Adipocyte (in vitro differentiated cells): ENCODE measurements at regions not wholly inside any gene's neighbourhood (a gene's known extent, or its start where the extent isn't known, plus 50 kb on each side); places are given as distances from the start of the nearest gene placed in this dataset.

ENCODE experiments used
- DNase-seq: peaks from one replicate; pipeline ENCODE4 v3.0.0-alpha.2; 2015; ENCODE audit warnings: low read depth
- H3K27me3 ChIP-seq: replicated peaks from 2 replicates; pipeline ENCODE4 v1.7.0; 2013; ENCODE audit warnings: mild to moderate bottlenecking, low read length, moderate library complexity; ENCODE audit not compliant: control insufficient read depth, insufficient read depth
- H3K36me3 ChIP-seq: 2 replicates; pipeline ENCODE4 v1.7.0; 2013; ENCODE audit warnings: low read length, mild to moderate bottlenecking, moderate library complexity; ENCODE audit not compliant: control insufficient read depth, insufficient read depth, severe bottlenecking
- H3K4me1 ChIP-seq: 2 replicates; pipeline ENCODE4 v1.7.0; 2013; ENCODE audit warnings: mild to moderate bottlenecking, low read length, moderate library complexity; ENCODE audit not compliant: control insufficient read depth, insufficient read depth
- H3K4me3 ChIP-seq: 2 replicates; pipeline ENCODE4 v1.7.0; 2013; ENCODE audit warnings: mild to moderate bottlenecking, low read length, moderate library complexity
- H3K9ac ChIP-seq: 2 replicates; pipeline ENCODE4 v1.7.0; 2013; ENCODE audit warnings: mild to moderate bottlenecking, low read length, moderate library complexity
- H3K9me3 ChIP-seq: 2 replicates; pipeline ENCODE4 v1.7.0; 2013; ENCODE audit warnings: mild to moderate bottlenecking, low read length, moderate library complexity; ENCODE audit not compliant: control insufficient read depth

DNA sequence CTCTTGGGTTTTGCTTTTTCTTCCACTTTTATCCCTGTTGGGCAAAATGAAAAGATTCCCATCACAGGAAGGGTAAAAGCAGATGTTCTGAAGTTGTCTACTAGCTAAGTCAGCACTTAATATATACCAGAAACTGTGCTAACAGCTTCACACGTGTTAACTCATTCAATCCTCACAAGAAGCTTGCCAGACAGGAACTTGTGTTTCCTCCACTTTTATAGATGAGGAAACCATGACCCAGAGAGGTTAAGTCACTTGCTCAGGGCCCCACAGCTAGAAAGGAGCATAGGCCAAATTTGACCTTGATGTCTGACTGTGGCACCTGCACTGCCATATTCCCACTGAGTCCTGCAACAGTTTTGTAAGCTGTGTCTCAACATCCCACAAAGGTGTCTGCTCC is 76.8 kb upstream of the EPC2 start:
- no peak for DNase-seq
- Histone ChIP-seq H3K4me3 (no peak overlapping the region), H3K9me3 (no peaks in the 10 kb centered on the region), H3K9ac (no peak overlapping the region), H3K36me3 (no peaks in the 10 kb centered on the region), H3K27me3 (peaks cover 20% of the 10 kb centered on the region), H3K4me1 (no peaks in the 10 kb centered on the region)

DNA sequence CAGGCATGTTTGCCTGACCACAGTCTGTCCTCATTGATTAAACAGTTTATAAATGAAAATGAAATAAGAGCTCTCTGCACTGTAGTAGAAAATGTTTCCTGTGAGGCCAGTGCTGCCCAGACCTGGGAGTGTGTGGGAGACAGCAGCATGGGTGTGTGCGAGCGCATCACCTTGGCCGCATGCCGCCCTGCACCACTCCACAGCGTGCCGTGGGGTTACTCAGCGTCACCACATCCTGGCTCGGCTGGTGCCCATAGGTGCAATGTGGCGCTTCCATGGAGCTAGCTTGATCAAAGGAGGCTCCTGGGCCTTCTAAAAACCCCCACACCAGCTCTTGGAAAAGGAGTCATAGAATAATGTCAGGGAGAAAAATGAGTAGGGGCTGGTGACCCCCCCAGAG is 76.0 kb upstream of the EPC2 start:
- Histone ChIP-seq H3K36me3 (no peaks in the 10 kb centered on the region), H3K9me3 (no peaks in the 10 kb centered on the region), H3K9ac (no peak overlapping the region), H3K4me1 (no peaks in the 10 kb centered on the region), H3K27me3 (peaks cover 20% of the 10 kb centered on the region), H3K4me3 (no peak overlapping the region)
- no peak for DNase-seq

DNA sequence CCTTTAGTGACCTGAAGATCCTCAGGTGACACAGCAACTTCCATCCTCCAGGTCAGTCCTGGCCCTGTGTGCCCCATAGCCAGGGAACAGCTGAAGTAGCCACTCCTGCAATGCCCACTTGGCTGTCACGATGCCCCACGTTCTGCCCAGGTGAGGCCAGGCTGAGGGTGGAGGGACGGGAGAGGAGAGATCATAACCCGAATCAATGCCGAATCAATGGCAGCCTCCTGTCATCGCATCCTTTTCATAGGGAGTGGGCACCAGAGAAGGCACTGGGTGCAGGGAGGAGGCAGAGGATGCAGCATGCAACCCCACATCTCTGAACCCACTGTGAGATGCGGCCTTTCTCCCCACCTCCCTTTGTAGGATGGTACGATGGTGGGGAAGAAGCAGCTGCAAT is 75.3 kb upstream of the EPC2 start:
- DNase-seq = no peak
- Histone ChIP-seq H3K4me3 (no peak overlapping the region), H3K27me3 (peaks cover 20% of the 10 kb centered on the region), H3K4me1 (no peaks in the 10 kb centered on the region), H3K36me3 (no peaks in the 10 kb centered on the region), H3K9ac (no peak overlapping the region), H3K9me3 (no peaks in the 10 kb centered on the region)

DNA sequence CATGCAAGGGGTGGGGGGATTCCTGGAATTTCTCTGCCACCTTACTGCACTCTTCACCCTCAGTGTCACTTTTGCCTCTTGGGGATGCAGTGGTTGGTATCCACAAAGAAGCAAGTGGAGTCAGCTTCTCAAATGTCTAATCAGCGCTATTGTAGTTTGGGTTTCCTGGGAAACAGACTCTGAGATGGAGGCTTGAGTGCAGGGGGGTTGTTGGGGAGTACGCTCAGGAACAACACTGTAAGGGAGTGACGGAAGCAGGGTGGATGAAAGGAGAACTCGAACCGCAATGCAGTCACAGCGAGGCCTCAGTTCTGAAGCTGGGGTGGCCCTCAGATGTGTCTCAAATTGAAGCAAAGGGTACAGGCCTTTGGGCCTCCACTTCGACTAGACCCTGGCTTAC is 73.6 kb upstream of the EPC2 start:
- Histone ChIP-seq H3K4me1 (no peaks in the 10 kb centered on the region), H3K9ac (no peak overlapping the region), H3K4me3 (no peak overlapping the region), H3K9me3 (no peaks in the 10 kb centered on the region), H3K27me3 (peaks cover 31% of the 10 kb centered on the region), H3K36me3 (no peaks in the 10 kb centered on the region)
- DNase-seq = no peak

DNA sequence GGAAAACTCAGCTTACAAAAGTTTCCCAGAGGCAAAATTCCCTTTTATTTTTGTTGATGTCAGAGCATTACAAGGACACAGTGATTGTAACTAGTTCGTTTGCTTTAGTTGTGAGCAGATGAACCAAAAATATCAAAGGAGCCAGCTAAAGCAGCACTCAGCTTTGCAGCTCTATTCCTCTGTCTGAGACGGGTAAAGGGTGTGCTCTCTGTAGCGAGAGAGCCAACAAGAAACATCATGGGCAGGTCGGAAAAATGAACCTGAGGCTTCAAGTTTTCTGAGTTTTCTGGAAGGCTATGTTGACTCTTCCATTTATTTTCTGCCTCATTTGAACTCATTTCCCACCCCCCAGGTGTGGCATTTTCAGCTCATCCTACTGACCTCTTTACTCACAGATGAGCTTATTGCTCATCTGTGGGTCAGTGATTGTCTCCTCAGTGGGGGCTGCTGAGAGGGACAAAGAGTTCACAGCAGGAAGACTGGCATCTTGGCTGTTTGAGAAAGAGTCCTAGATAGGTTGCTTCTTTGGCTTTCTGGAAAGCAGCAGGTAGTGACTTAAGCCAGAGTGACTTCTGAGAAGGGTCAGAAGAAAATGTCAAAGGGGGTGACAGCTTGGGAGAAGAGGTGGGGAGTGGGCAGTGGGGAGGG is 66.6 kb upstream of the EPC2 start:
- H3K9me3 ChIP-seq = no peaks in the 10 kb centered on the region
- peaks cover 22% of the 10 kb centered on the region for H3K27me3 ChIP-seq
- H3K36me3 ChIP-seq = no peaks in the 10 kb centered on the region
- H3K9ac ChIP-seq = no peak overlapping the region
- H3K4me3 ChIP-seq = no peak overlapping the region
- no peaks in the 10 kb centered on the region for H3K4me1 ChIP-seq
- no peak for DNase-seq

DNA sequence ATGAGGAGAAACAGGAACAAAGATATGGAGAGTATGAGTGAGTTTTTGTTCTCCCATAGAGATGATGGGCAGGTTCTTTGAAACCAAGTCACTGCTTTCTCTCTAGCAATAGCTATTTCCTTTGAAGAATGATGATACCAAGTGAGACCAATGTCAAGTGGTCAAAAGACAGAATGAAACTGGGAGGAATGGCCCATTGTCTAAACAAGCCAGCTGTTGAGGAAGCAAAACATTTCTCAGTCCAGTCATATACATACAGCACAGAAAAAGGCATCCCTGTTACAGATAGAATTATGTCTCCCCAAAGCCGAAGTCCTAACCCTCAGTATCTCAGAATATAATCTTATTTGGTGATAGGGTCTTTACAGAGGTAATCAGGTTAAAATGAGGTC is 66.1 kb upstream of the EPC2 start:
- Histone ChIP-seq H3K9ac (no peak overlapping the region), H3K4me1 (no peaks in the 10 kb centered on the region), H3K36me3 (no peaks in the 10 kb centered on the region), H3K9me3 (no peaks in the 10 kb centered on the region), H3K4me3 (no peak overlapping the region), H3K27me3 (peaks cover 22% of the 10 kb centered on the region)
- DNase-seq = no peak

DNA sequence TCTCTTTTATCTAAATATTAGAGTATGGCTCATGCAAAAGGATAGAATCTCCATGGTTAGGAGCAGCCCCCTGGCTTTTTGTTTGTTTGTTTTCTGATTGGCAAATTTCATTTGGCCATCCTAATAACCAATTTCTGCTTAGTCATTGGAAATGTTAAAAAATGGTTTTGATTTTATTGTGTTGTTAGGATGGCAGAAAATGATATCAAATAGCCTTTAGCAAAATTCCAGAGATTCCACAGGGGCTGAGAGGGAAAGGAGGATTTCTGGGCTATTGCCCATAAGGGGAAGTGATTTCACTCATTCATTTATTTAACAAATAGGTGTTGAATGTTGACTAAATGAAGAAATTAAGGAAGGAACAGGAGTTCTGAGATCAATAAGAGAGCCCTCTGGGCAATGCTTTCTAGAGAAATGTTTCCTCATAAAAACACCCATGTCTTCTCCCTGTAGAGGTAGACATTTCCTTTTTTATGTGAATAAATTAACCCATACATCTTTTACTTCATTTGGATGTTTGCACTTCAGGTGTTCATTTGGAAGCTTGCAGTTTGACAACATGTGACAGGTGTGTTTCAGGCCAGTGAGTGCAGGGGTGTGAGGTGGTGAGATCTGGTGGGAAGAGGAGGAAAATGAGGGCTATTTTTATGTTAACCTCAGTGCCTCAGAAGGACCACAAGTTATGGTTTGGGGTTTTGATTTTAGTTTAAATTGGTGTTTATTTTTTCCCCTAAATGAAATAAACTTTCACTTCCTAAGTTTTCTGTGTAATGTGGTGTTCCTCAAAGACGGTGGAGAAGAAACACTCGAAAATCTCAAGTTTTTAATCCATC is 61.7 kb upstream of the EPC2 start:
- peak; percentile 54 for DNase-seq

DNA sequence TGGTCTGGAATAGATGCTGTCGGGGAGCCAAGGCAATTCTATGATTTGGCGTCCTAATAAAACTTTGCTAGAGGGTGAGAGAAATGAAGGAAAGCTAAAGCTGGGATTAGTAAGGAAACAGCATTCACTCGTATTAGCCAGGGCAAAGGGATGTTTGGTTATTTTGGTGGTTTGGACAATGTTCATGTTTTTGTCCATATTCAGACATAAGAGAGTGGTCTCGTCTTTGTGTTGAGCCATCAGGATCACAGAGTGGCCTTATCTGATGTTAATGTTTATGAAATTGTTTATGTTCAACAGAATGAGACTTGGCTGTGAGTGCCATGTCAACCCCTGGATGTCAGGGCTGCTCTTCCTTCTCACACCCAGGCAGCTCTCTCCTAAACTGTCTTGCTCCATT is 58.9 kb upstream of the EPC2 start:
- DNase-seq = no peak
- no peak overlapping the region for H3K9ac ChIP-seq
- H3K27me3 ChIP-seq = no peaks in the 10 kb centered on the region
- no peak overlapping the region for H3K4me3 ChIP-seq
- no peaks in the 10 kb centered on the region for H3K36me3 ChIP-seq
- no peaks in the 10 kb centered on the region for H3K9me3 ChIP-seq
- H3K4me1 ChIP-seq = no peaks in the 10 kb centered on the region

More for the DNA sequence above, 61.7 kb upstream of the EPC2 start:
- Histone ChIP-seq H3K4me1 (no peaks in the 10 kb centered on the region), H3K9me3 (no peaks in the 10 kb centered on the region), H3K27me3 (no peaks in the 10 kb centered on the region), H3K9ac (no peak overlapping the region), H3K4me3 (no peak overlapping the region), H3K36me3 (no peaks in the 10 kb centered on the region)

DNA sequence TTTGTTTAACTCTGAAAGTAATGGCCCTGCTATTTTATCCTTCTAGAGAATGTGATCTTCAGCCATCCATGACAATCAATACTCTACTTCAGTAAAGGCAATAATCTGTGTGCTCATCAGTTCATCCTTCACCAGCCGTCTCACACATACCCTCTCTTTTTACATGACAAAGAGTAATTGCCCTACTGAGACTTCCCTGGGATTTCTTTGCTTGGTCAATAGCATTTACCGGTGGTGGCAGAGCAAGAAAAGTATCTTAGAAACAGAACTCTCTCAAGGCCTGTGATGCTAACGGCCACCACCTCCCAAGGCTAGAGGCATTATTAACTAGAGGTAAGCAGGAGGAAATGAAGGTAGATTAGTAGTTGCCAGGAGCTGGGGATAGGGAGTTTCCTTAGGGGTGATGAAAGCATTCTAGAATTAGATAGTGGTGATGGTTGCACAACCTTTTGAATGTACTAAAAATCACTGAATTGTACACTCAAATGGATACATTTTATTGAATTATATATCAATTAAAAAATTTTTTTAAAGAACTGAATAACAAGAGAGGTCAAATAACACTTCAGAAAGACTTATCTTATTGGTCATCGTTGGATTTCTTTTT is 57.9 kb upstream of the EPC2 start:
- Histone ChIP-seq H3K4me3 (no peak overlapping the region), H3K27me3 (no peaks in the 10 kb centered on the region), H3K9me3 (no peaks in the 10 kb centered on the region), H3K36me3 (no peaks in the 10 kb centered on the region), H3K4me1 (no peaks in the 10 kb centered on the region), H3K9ac (no peak overlapping the region)
- DNase-seq = no peak

DNA sequence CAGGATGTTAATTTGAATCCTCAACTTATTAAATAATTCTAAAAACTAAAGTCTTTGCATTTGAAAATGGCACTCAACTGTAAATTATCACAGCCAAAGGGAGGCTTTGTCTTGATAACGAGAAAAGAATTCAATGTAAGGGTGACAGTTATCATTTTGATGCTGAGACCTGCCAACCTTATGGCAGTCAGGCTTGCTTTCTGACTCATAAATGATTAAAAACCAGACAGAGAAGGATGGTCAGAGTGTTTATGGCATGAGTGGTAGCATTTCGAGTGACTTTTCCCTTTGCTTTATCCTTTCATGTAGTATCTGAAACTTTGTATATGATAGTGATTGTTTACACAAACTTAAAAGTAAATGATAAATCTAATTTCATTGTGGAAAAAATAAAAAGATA is 53.9 kb upstream of the EPC2 start:
- Histone ChIP-seq H3K36me3 (no peaks in the 10 kb centered on the region), H3K27me3 (no peaks in the 10 kb centered on the region), H3K9me3 (no peaks in the 10 kb centered on the region), H3K9ac (no peak overlapping the region), H3K4me1 (peaks cover 7% of the 10 kb centered on the region), H3K4me3 (no peak overlapping the region)
- DNase-seq = no peak

DNA sequence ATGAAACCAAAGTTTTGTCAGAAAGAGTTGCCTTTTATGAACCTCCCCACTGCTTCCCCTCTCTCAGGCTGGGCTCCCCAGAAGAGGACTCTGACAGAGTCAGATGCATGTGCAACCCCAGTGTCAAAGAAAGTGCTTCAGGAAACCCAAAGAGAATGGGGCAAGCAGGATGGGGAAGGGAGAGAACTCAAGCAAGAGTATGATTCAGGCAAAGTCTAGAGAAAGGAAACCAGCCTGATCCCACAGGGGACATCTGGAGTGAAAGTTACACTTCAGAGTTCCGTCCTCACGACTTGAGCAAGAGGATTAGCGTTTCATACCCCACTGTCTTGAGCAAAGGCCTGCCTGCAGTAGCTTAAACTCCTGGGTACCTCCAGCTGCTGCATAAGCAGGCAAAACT is 51.8 kb upstream of the EPC2 start:
- no peaks in the 10 kb centered on the region for H3K36me3 ChIP-seq
- H3K4me1 ChIP-seq = peaks cover 7% of the 10 kb centered on the region
- no peaks in the 10 kb centered on the region for H3K9me3 ChIP-seq
- no peaks in the 10 kb centered on the region for H3K27me3 ChIP-seq
- no peak overlapping the region for H3K4me3 ChIP-seq
- no peak overlapping the region for H3K9ac ChIP-seq
- no peak for DNase-seq
